Mammary epithelial cell (primary cell): ENCODE measurements at regions not wholly inside any gene's neighbourhood (a gene's known extent, or its start where the extent isn't known, plus 50 kb on each side); places are given as distances from the start of the nearest gene placed in this dataset.

Source experiments
- CTCF ChIP-seq, 2 donors: IDR thresholded peaks in 1 of 2; conservative IDR thresholded peaks in 1 of 2; 2 replicates each; pipeline ENCODE4 v1.5.1; 2011 to 2012; ENCODE audit warnings: inconsistent platforms in 2 of 2, low read length in 2 of 2, mild to moderate bottlenecking in 2 of 2, control low read depth in 1 of 2, low read depth in 1 of 2; ENCODE audit not compliant: insufficient read depth in 1 of 2; ENCODE audit errors: extremely low read depth in 1 of 2
- EZH2 ChIP-seq: IDR thresholded peaks from 2 replicates; pipeline ENCODE4 v1.6.1; 2012; ENCODE audit warnings: low read length, inconsistent platforms, borderline replicate concordance

- no peak for TF ChIP-seq EZH2
- TF ChIP-seq CTCF (conservative IDR thresholded peaks at IDR 0.05 in 1 of 2, IDR thresholded peaks at IDR 0.05 in 1 of 2; ENCODE audit: extremely low read depth in 1 of 2, insufficient read depth in 1 of 2, low read depth in 1 of 2, low read length in 2 of 2): no peak
Measured at GRCh38 chr4:28233724-28234123, 1373.1 kb downstream of the STIM2 start.
